C4-2B (cell line): ENCODE measurements at regions not wholly inside any gene's neighbourhood (a gene's known extent, or its start where the extent isn't known, plus 50 kb on each side); places are given as distances from the start of the nearest gene placed in this dataset.

Source experiments
- ZFX ChIP-seq: fragments of 450-650 bp; IDR thresholded peaks from 2 replicates; pipeline ENCODE4 v1.6.1; 2017
- TF ChIP-seq, protein P1 (sequence below): fragments of 450-650 bp; conservative IDR thresholded peaks from 2 replicates; pipeline ENCODE4 v1.5.1; 2017; ENCODE audit warnings: mild to moderate bottlenecking

DNA sequence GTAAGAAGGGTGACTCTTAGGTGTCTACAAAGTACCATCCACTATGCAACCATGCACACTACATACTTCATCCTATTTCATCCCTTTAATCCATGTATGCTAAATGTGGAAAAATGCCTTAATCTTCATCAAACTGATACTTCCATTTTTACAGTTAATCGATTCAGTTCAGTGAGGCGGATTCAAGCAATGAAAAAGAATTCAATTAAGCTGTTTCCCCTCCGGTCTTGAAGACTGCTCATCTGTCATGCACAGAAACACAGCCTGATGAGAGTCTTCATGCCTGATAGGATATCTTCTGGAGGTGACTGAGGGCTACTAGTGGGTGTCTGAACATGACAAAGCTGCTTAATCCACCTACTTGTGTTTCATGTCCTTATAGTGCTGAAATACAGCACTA, 270.6 kb upstream of the ALCAM start:
- TF ChIP-seq, protein P1, sequence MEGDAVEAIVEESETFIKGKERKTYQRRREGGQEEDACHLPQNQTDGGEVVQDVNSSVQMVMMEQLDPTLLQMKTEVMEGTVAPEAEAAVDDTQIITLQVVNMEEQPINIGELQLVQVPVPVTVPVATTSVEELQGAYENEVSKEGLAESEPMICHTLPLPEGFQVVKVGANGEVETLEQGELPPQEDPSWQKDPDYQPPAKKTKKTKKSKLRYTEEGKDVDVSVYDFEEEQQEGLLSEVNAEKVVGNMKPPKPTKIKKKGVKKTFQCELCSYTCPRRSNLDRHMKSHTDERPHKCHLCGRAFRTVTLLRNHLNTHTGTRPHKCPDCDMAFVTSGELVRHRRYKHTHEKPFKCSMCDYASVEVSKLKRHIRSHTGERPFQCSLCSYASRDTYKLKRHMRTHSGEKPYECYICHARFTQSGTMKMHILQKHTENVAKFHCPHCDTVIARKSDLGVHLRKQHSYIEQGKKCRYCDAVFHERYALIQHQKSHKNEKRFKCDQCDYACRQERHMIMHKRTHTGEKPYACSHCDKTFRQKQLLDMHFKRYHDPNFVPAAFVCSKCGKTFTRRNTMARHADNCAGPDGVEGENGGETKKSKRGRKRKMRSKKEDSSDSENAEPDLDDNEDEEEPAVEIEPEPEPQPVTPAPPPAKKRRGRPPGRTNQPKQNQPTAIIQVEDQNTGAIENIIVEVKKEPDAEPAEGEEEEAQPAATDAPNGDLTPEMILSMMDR: no peak
- TF ChIP-seq ZFX: no peak
